HFF-Myc (cell line): ENCODE measurements at regions not wholly inside any gene's neighbourhood (a gene's known extent, or its start where the extent isn't known, plus 50 kb on each side); places are given as distances from the start of the nearest gene placed in this dataset.
"Not testable (repeated sequence)": the region's sequence is repeated elsewhere in the genome, so short reads cannot be mapped to it uniquely, and the experiment has no call there.

Source experiments
- DNase-seq: peaks from one replicate; pipeline ENCODE4 v3.0.0-alpha.2; 2011; ENCODE audit warnings: low read depth; ENCODE audit errors: extremely low read depth
- H3K4me3 ChIP-seq: replicated peaks from 2 replicates; pipeline ENCODE4 v1.5.1; 2011; ENCODE audit warnings: low read depth, mild to moderate bottlenecking, control low read depth, low read length
- TF ChIP-seq, protein P1 (sequence below): IDR thresholded peaks from 2 replicates; pipeline ENCODE4 v1.5.1; 2012; ENCODE audit warnings: mild to moderate bottlenecking, low read depth, low read length, control low read depth; ENCODE audit errors: missing control alignments

DNA sequence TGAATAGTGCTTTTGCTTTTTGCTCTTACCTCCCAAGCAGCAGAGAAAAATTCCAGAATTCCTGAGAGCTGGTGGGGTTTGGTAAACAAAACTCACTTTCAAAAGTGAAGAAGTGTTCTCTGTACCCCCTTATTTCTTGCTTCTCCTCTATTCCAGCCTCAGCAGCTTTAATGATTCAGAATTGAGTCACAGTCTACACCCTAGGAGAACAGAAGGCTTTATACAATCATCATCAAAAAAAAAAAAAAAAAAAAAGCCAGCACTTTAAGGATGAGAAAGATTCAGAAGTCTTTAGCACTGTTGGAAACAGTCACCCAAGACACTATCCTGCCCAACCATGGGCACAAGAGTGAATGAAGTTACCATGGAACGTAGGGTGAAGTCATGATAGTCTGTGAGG is 1583.1 kb upstream of the PCDH10 start:
- H3K4me3 ChIP-seq: no peak overlapping the region
- no peak for DNase-seq
- TF ChIP-seq, protein P1, sequence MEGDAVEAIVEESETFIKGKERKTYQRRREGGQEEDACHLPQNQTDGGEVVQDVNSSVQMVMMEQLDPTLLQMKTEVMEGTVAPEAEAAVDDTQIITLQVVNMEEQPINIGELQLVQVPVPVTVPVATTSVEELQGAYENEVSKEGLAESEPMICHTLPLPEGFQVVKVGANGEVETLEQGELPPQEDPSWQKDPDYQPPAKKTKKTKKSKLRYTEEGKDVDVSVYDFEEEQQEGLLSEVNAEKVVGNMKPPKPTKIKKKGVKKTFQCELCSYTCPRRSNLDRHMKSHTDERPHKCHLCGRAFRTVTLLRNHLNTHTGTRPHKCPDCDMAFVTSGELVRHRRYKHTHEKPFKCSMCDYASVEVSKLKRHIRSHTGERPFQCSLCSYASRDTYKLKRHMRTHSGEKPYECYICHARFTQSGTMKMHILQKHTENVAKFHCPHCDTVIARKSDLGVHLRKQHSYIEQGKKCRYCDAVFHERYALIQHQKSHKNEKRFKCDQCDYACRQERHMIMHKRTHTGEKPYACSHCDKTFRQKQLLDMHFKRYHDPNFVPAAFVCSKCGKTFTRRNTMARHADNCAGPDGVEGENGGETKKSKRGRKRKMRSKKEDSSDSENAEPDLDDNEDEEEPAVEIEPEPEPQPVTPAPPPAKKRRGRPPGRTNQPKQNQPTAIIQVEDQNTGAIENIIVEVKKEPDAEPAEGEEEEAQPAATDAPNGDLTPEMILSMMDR: no peak

DNA sequence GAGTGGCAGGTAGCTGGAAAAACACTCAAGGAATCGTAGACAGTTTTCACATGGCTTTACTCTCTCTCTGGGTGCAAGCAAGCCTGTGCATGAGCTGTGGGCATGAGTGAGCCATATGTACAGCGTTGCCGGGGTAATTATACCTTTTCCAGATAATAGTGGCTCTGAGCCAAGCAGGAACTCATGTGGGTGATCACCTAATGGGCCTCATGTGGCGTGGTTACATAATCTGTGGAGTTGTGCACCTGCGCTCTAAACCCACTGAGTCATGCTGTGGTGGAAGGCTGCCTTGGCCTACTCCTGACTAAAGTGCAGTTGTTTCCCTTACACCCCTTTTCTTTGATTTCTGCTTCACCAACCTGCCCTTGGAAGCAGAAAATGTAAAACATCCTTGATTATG is 1564.5 kb upstream of the PCDH10 start:
- no peak overlapping the region for H3K4me3 ChIP-seq
- no peak for DNase-seq
- TF ChIP-seq, protein P1: no peak

DNA sequence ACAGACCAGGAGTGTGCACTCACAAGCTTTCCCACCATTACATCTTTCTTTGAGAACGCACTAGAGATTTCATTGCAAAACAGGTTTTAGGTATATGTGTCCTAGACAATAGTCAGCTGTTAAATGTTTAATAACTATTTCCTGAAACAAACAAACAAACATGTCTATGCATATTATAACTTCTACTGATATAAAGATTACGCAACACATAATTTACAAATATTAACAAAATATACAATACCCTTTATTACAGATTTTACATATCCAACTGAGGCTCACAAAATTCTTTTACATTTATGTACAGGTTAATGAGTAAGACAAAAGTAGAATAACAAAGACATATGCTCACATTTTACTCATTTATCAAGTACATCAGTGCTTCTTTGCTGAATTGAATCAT is 1554.0 kb upstream of the PCDH10 start:
- DNase-seq: no peak
- TF ChIP-seq, protein P1: no peak
- no peak overlapping the region for H3K4me3 ChIP-seq

DNA sequence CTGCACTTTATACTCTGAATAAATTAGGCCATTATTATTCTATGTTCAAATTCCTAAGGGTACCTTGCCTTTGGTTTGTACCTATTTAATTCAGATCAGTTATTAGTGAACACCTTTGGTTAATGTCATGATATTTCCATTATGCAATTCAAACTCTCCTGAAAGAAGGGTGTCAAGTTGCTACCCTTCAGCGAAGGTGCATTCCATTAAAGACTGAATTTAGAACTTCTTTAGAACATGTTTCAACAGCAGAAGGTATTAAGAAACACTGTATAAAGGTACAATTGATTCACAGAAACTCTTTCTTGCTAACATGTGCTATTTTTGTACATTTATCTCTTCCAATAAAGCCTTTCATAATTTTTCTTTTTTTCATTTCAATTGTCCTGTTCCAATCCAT is 1545.4 kb upstream of the PCDH10 start:
- TF ChIP-seq, protein P1: no peak
- DNase-seq: no peak
- H3K4me3 ChIP-seq: no peak overlapping the region

DNA sequence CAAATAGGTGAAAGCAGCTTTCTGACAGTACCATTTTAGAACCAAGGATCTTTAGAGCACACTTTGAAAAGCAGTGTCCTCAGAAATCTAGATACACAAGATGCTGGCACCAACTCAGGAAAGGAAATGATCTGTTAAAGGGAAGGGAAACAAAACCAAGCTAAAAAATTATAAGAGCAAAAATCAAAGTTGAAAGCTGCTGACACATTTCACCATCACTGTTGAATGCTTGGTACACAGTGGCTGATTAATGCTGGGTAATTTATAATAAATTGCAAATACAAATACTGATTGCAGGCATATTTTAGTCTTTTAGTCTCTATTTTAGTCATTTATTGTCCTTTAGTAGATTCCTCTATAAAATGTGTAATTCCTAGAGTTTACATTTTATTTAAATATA is 1540.1 kb upstream of the PCDH10 start:
- DNase-seq: no peak
- TF ChIP-seq, protein P1: no peak
- H3K4me3 ChIP-seq: no peak overlapping the region

DNA sequence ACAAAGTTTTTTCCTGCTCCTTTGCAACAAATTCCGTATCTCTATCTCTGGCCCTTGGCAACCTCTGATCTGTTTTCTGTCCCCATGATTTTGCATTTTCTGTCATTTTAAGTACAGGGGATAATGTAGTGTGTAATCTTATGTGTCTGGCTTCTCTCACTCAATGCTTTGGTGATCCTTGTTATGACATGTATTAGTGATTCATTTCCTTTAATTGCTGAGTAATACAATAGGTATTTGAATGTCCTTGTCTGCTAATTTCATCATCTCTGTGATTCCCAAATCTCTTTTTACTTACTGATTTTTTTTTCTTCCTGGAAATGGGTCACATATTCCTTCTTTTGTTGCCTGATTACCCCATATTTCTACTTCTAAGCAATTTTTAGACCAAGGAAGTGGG is 1538.6 kb upstream of the PCDH10 start:
- not testable (repeated sequence) for H3K4me3 ChIP-seq
- DNase-seq: peak; percentile 19

DNA sequence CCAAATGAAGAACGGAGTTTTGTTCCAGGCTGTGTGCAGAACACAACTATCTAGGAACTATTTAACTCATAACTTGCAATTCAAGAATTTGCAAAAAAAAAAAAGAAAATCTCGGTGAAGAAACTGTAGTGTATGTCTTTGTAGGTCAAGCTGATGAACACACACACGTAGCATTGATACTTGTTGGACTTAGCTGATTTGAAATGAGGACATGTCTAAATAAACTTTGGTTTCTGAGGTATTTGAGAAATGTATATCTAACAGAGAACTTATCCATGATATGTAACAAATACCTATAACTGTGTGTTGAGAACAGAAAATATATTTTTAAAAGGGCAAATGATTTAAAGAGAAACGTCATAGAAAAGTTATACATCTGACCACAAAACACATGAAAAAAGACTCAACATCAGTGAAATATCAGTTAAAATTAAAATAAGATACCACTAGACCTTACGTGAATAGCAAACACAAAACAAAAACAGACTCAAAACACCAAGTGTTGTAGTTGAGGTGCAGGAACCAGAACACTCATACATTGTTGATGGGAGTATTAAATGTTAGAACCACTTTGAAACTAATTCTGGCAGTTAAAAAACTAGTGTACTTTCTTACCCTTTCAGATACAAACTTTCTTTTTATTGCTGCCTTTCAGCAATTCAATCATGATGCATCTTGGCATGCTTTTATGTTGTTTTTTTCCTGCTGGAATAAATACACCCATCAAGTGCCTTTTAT is 1535.8 kb upstream of the PCDH10 start:
- TF ChIP-seq, protein P1: no peak
- DNase-seq: no peak
- no peak overlapping the region for H3K4me3 ChIP-seq
